Muscle layer of colon (tissue), 2 donors: ENCODE measurements at regions not wholly inside any gene's neighbourhood (a gene's known extent, or its start where the extent isn't known, plus 50 kb on each side); places are given as distances from the start of the nearest gene placed in this dataset.
"Not testable (repeated sequence)": the region's sequence is repeated elsewhere in the genome, so short reads cannot be mapped to it uniquely, and the experiment has no call there.

Experiments
- H3K27ac ChIP-seq: one replicate; pipeline ENCODE4 v1.7.0; 2013; ENCODE audit warnings: low read depth, mild to moderate bottlenecking, low read length, moderate library complexity
- H3K27me3 ChIP-seq, 2 donors: one replicate each; pipeline ENCODE4 v1.7.0; 2013; ENCODE audit warnings: low read length in 2 of 2, mild to moderate bottlenecking in 2 of 2; ENCODE audit not compliant: insufficient read depth in 2 of 2, control insufficient read depth in 1 of 2
- H3K36me3 ChIP-seq: one replicate; pipeline ENCODE4 v1.7.0; 2013; ENCODE audit warnings: mild to moderate bottlenecking, low read length; ENCODE audit not compliant: insufficient read depth
- H3K4me1 ChIP-seq: one replicate; pipeline ENCODE4 v1.7.0; 2013; ENCODE audit warnings: mild to moderate bottlenecking, low read length; ENCODE audit not compliant: insufficient read depth
- H3K4me3 ChIP-seq, 2 donors: one replicate each; pipeline ENCODE4 v1.7.0; 2013; ENCODE audit warnings: low read length in 2 of 2, low read depth in 1 of 2, mild to moderate bottlenecking in 1 of 2, moderate library complexity in 1 of 2
- H3K9ac ChIP-seq: one replicate; pipeline ENCODE4 v1.7.0; 2013; ENCODE audit warnings: low read length
- H3K9me3 ChIP-seq: one replicate; pipeline ENCODE4 v1.7.0; 2013; ENCODE audit warnings: mild to moderate bottlenecking, low read length
- donor health status: abdominal sarcoma.
- donor health status: Adenocarcinoma of cecum.

GRCh38 chr4:181018913-181019312 is 1224.3 kb upstream of the TENM3 start:
- H3K9me3 ChIP-seq = no peaks in the 10 kb centered on the region
- H3K27ac ChIP-seq = no peak overlapping the region
- H3K4me3 ChIP-seq = no peak overlapping the region
- H3K4me1 ChIP-seq = no peaks in the 10 kb centered on the region
- no peak overlapping the region for H3K9ac ChIP-seq
- H3K27me3 ChIP-seq = no peaks in the 10 kb centered on the region
- H3K36me3 ChIP-seq = no peaks in the 10 kb centered on the region

- no peak overlapping the region for H3K9ac ChIP-seq
- no peaks in the 10 kb centered on the region for H3K4me1 ChIP-seq
- H3K9me3 ChIP-seq = no peaks in the 10 kb centered on the region
- no peak overlapping the region for H3K27ac ChIP-seq
- H3K4me3 ChIP-seq = no peak overlapping the region
- H3K27me3 ChIP-seq = no peaks in the 10 kb centered on the region
- H3K36me3 ChIP-seq = no peaks in the 10 kb centered on the region
Observed at GRCh38 chr4:181020456-181020855, 1222.7 kb upstream of the TENM3 start.

- Histone ChIP-seq H3K4me1 (no peaks in the 10 kb centered on the region), H3K36me3 (no peaks in the 10 kb centered on the region), H3K27me3 (no peaks in the 10 kb centered on the region), H3K9ac (no peak overlapping the region), H3K9me3 (no peaks in the 10 kb centered on the region), H3K4me3 (no peak overlapping the region), H3K27ac (no peak overlapping the region)
Observed at GRCh38 chr4:181021213-181021612, 1222.0 kb upstream of the TENM3 start.

GRCh38 chr4:181030135-181030921 is 1212.9 kb upstream of the TENM3 start:
- H3K4me1 ChIP-seq, H3K27me3 ChIP-seq, H3K9me3 ChIP-seq, H3K4me3 ChIP-seq, H3K27ac ChIP-seq, H3K36me3 ChIP-seq, H3K9ac ChIP-seq: not testable (repeated sequence)

GRCh38 chr4:181030961-181031360 is 1212.2 kb upstream of the TENM3 start:
- H3K9ac ChIP-seq = no peak overlapping the region
- no peaks in the 10 kb centered on the region for H3K27me3 ChIP-seq
- no peak overlapping the region for H3K4me3 ChIP-seq
- H3K36me3 ChIP-seq = no peaks in the 10 kb centered on the region
- H3K4me1 ChIP-seq = no peaks in the 10 kb centered on the region
- H3K27ac ChIP-seq = no peak overlapping the region
- no peaks in the 10 kb centered on the region for H3K9me3 ChIP-seq

- Histone ChIP-seq H3K9ac (no peak overlapping the region), H3K4me1 (no peaks in the 10 kb centered on the region), H3K36me3 (no peaks in the 10 kb centered on the region), H3K27me3 (no peaks in the 10 kb centered on the region), H3K9me3 (no peaks in the 10 kb centered on the region), H3K27ac (no peak overlapping the region), H3K4me3 (no peak overlapping the region)
Observed at GRCh38 chr4:181043486-181043885, 1199.7 kb upstream of the TENM3 start.

GRCh38 chr4:181046809-181047208 is 1196.4 kb upstream of the TENM3 start:
- no peaks in the 10 kb centered on the region for H3K4me1 ChIP-seq
- no peak overlapping the region for H3K9ac ChIP-seq
- no peak overlapping the region for H3K4me3 ChIP-seq
- H3K36me3 ChIP-seq = no peaks in the 10 kb centered on the region
- no peak overlapping the region for H3K27ac ChIP-seq
- H3K9me3 ChIP-seq = no peaks in the 10 kb centered on the region
- no peaks in the 10 kb centered on the region for H3K27me3 ChIP-seq

GRCh38 chr4:181051931-181052330 is 1191.3 kb upstream of the TENM3 start:
- Histone ChIP-seq H3K9ac (no peak overlapping the region), H3K4me1 (no peaks in the 10 kb centered on the region), H3K4me3 (no peak overlapping the region), H3K9me3 (no peaks in the 10 kb centered on the region), H3K27me3 (no peaks in the 10 kb centered on the region), H3K27ac (no peak overlapping the region), H3K36me3 (no peaks in the 10 kb centered on the region)

GRCh38 chr4:181061787-181062186 is 1181.4 kb upstream of the TENM3 start:
- Histone ChIP-seq H3K36me3 (no peaks in the 10 kb centered on the region), H3K4me3 (no peak overlapping the region), H3K27me3 (no peaks in the 10 kb centered on the region), H3K27ac (no peak overlapping the region), H3K4me1 (no peaks in the 10 kb centered on the region), H3K9me3 (no peaks in the 10 kb centered on the region), H3K9ac (no peak overlapping the region)

- H3K4me3 ChIP-seq = no peak overlapping the region
- H3K27me3 ChIP-seq = no peaks in the 10 kb centered on the region
- no peak overlapping the region for H3K27ac ChIP-seq
- no peaks in the 10 kb centered on the region for H3K4me1 ChIP-seq
- H3K9ac ChIP-seq = no peak overlapping the region
- H3K36me3 ChIP-seq = no peaks in the 10 kb centered on the region
- no peaks in the 10 kb centered on the region for H3K9me3 ChIP-seq
Observed at GRCh38 chr4:181063212-181063611, 1180.0 kb upstream of the TENM3 start.

- no peaks in the 10 kb centered on the region for H3K27me3 ChIP-seq
- no peak overlapping the region for H3K9ac ChIP-seq
- no peak overlapping the region for H3K27ac ChIP-seq
- no peaks in the 10 kb centered on the region for H3K4me1 ChIP-seq
- no peaks in the 10 kb centered on the region for H3K9me3 ChIP-seq
- H3K36me3 ChIP-seq = no peaks in the 10 kb centered on the region
- H3K4me3 ChIP-seq = no peak overlapping the region
Observed at GRCh38 chr4:181077341-181077740, 1165.9 kb upstream of the TENM3 start.

GRCh38 chr4:181078196-181078595 is 1165.0 kb upstream of the TENM3 start:
- H3K9me3 ChIP-seq = no peaks in the 10 kb centered on the region
- no peak overlapping the region for H3K9ac ChIP-seq
- no peaks in the 10 kb centered on the region for H3K36me3 ChIP-seq
- H3K4me3 ChIP-seq = no peak overlapping the region
- no peak overlapping the region for H3K27ac ChIP-seq
- H3K27me3 ChIP-seq = no peaks in the 10 kb centered on the region
- no peaks in the 10 kb centered on the region for H3K4me1 ChIP-seq
